Astrocyte (in vitro differentiated cells and primary cell): ENCODE measurements at regions not wholly inside any gene's neighbourhood (a gene's known extent, or its start where the extent isn't known, plus 50 kb on each side); places are given as distances from the start of the nearest gene placed in this dataset.

ENCODE experiments used
- EZH2 ChIP-seq: IDR thresholded peaks from 2 replicates; pipeline ENCODE4 v1.6.1; 2012; ENCODE audit warnings: mild to moderate bottlenecking, low read length, inconsistent platforms; ENCODE audit not compliant: insufficient read depth
- TF ChIP-seq, protein P1 (sequence below): IDR thresholded peaks from 2 replicates; pipeline ENCODE4 v1.5.1; 2011; ENCODE audit warnings: low read depth, mild to moderate bottlenecking, inconsistent platforms, low read length, moderate library complexity; ENCODE audit not compliant: insufficient read depth

DNA sequence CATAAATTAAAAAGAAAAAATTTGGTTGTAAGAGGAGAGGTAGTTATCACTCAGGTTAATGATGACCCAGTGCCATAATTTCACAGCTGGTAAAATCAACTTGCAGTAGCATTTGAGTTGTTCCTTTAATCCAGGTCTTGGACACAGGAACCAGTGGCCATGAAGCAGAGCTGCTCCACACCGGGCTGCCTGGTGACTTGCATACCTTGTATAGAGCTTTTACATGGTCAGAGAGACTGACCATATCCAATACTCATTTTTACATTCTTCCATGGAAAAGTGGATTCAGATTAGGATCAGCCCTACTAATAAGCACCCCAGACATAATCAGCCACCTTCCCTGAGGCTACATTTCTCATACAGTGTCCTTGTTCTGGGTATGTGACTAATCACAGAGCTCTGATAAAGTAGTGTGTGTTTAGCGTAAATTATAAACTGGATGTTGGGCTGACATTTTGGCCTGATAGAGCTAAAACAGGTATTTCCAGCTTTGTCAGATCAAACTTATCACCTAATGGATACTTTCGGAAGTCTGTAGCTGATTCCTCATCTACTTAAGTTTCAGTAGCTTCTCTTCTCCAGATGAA lies 77.0 kb upstream of the ZSWIM6 start:
- TF ChIP-seq, protein P1, sequence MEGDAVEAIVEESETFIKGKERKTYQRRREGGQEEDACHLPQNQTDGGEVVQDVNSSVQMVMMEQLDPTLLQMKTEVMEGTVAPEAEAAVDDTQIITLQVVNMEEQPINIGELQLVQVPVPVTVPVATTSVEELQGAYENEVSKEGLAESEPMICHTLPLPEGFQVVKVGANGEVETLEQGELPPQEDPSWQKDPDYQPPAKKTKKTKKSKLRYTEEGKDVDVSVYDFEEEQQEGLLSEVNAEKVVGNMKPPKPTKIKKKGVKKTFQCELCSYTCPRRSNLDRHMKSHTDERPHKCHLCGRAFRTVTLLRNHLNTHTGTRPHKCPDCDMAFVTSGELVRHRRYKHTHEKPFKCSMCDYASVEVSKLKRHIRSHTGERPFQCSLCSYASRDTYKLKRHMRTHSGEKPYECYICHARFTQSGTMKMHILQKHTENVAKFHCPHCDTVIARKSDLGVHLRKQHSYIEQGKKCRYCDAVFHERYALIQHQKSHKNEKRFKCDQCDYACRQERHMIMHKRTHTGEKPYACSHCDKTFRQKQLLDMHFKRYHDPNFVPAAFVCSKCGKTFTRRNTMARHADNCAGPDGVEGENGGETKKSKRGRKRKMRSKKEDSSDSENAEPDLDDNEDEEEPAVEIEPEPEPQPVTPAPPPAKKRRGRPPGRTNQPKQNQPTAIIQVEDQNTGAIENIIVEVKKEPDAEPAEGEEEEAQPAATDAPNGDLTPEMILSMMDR: no peak
- TF ChIP-seq EZH2: no peak
